GM12801 (cell line): ENCODE measurements at regions not wholly inside any gene's neighbourhood (a gene's known extent, or its start where the extent isn't known, plus 50 kb on each side); places are given as distances from the start of the nearest gene placed in this dataset.

Source experiments
- TF ChIP-seq, protein P1 (sequence below): IDR thresholded peaks from one replicate; pipeline ENCODE4 v1.5.1; 2011; ENCODE audit warnings: control low read depth; ENCODE audit not compliant: insufficient read length; ENCODE audit errors: extremely low read depth

- TF ChIP-seq, protein P1, sequence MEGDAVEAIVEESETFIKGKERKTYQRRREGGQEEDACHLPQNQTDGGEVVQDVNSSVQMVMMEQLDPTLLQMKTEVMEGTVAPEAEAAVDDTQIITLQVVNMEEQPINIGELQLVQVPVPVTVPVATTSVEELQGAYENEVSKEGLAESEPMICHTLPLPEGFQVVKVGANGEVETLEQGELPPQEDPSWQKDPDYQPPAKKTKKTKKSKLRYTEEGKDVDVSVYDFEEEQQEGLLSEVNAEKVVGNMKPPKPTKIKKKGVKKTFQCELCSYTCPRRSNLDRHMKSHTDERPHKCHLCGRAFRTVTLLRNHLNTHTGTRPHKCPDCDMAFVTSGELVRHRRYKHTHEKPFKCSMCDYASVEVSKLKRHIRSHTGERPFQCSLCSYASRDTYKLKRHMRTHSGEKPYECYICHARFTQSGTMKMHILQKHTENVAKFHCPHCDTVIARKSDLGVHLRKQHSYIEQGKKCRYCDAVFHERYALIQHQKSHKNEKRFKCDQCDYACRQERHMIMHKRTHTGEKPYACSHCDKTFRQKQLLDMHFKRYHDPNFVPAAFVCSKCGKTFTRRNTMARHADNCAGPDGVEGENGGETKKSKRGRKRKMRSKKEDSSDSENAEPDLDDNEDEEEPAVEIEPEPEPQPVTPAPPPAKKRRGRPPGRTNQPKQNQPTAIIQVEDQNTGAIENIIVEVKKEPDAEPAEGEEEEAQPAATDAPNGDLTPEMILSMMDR: no peak
Observed at GRCh38 chr22:23396362-23397007, 183.6 kb downstream of the IGLL1 start.

DNA sequence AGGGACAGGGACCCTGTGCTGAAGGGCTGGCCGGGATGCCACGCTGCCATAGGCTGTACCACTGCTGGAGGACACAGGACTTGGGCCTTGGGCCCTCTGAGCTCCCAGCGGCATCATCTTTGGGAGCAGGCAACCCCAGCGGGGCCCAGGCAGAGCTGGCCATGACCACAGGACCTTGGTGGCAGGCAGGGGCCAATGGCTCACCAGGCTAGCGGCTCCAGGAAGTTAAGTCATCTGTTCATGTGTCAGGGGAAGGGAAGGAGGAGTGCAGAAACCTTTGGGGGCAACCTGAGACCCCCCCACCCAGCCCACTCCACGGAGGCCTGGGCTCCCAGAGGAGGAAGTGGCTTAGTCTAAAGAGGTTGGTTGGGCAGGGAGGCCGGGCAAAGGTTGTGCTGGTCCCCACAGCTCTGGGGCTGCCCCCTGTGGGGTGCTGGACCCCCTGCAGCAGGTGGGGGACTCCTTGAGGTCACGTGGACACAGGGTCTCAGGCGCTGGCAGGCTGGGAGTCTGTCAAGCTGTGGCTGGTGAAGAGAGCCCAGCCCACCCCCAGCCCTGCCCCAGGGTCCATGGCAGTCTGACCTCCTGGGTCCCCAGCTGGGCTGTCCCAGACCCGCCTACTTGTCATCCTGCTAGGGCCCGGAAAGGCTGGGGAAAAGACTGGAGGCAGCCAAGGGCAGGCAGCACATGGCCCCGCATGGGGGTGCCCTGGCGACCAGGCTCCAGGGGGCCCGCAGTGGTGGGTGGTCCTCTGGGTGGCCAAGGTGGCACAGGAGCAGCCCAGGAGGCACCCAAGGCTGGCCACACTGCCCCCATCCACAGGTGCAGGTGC, 184.3 kb downstream of the IGLL1 start:
- TF ChIP-seq, protein P1: no peak

DNA sequence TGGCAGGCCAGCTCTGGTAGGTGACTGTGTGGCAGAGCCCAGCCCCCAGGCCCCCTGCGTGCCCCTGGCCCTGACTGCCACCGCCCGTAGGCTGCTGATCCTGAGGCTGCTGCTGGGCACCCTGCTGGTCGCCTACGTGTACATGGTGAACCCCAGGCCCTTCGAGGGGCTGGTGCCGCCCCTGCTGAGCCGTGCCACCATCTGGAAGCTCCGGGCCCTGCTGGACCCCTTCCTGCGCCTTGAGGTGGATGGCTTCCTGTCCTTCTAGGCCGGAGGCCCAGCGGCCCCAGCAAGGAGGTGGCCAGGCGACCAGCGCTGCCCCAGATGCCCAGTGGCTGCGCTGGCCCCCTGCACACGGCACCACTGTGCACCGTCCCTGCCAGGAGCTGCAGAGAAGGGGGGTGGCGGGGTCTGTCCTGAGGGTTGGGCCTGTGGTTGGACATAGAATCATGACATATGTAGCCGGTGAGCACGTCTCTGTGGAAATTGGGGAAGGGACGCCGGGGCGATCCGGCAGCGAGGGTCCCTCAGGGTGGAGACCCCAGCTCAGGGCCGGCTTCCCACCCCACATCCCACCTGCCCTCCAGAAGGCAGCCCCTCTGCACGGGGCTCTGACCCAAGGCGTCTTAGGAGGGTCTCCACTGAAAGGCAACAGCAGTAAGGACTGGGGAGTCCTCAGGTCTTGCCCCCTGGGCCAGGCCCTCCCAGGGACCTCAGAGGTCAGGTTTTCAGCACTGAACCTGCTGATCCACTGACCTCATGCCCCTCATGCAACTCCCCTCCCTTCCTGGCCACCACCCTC, 185.4 kb downstream of the IGLL1 start:
- TF ChIP-seq, protein P1: no peak

DNA sequence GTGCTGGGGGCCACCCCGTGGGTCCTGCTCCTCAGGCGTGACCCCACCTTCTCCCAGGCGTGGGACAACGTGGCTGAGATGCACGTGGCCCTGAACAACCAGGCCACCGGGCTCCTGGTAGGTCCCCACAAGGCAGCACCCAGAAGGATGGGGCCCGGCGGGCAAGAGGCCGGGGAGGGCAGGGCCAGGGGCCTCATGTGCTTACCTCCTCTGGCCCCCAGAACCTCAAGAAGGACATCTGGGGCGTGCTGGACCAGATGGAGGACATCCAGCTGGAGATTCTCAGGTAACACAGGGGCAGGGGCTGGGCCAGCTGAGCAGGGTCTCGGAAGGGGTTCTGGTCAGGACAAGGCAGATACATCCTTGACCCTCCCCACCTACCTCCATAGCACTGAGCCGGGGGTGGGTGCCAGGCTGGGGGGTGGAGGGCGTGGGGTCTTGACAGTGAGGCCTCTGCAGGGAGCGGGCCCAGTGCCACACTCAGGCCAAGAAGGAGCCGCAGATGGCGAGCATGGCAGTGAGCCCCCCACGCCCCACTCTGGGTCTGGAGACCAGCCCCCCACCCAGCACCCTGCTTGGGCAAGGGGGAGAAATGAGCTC, 186.3 kb downstream of the IGLL1 start:
- TF ChIP-seq, protein P1: no peak

DNA sequence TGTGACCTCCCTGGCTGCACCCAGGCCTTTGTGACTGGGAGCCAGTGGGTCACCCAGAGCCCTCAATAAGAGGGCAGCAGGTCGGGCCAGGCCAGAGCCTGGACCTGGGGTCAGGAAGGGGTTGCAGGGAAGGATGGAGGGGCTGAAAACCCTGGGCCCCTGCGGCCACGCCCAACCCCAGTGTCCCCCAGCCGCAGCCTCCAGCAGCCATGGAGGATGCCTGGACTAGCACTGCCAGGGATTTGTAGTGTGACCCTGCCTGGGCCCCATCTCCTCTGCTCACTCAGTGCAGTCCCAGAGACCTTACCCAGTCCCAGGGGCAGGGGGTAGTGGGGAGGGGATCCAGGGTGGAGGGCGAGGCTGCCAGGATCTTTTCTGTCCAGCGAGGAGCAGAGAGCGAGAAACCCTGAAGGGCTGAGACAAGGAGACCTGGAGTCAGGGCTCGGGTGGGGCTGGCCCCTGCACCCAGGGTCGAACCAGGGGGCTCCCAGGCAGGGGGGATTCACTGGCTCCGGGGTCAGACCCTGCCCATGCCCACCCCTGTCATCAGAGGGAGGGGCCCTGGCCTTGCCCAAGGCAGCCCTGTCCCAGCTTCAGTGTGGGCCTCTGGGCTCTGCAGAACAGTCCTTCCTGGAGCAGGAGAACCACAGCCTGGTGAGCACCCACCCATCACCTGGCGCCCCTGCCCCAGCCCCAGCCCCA, 187.5 kb downstream of the IGLL1 start:
- TF ChIP-seq, protein P1: no peak

DNA sequence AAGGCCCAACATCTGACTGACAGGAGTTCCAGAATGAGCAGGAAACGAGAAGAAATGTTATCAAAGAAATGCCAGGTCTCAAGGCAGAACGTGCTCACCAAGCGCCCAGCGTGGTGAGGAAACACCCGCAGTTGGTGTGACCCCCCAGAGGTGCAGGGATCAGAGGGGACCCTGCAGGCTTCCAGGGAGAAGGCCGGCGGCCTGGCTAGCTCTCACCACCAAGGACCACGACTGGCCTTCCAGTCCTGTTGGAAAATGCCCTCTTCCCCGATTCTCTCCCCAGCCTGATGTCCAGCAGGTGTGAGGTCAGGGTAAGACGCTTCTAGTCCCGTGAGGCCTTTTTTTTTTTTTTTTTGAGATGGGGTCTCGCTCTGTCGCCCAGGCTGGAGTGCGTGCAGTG, 189.1 kb downstream of the IGLL1 start:
- TF ChIP-seq, protein P1: no peak
